H9 (cell line): ENCODE measurements at regions not wholly inside any gene's neighbourhood (a gene's known extent, or its start where the extent isn't known, plus 50 kb on each side); places are given as distances from the start of the nearest gene placed in this dataset.

Experiments
- DNase-seq: peaks from one replicate; pipeline ENCODE4 v3.0.0-alpha.2; 2017
- H2AFZ ChIP-seq: one replicate; pipeline ENCODE4 v1.6.1; 2013; ENCODE audit warnings: mild to moderate bottlenecking, low read length, control low read depth, moderate library complexity
- H2AK5ac ChIP-seq: 2 replicates; pipeline ENCODE4 v1.6.1; 2013; ENCODE audit warnings: low read length, control low read depth, mixed read lengths; ENCODE audit not compliant: insufficient read length
- H2BK120ac ChIP-seq: one replicate; pipeline ENCODE4 v1.6.1; 2013; ENCODE audit warnings: low read depth, mild to moderate bottlenecking, low read length, control low read depth, inconsistent platforms; ENCODE audit not compliant: poor library complexity, severe bottlenecking
- H2BK12ac ChIP-seq: 2 replicates; pipeline ENCODE4 v1.6.1; 2013; ENCODE audit warnings: low read length, control low read depth, mixed read lengths, low read depth; ENCODE audit not compliant: insufficient read length
- H2BK15ac ChIP-seq: 2 replicates; pipeline ENCODE4 v1.6.1; 2013; ENCODE audit warnings: low read depth, low read length, control low read depth
- H2BK20ac ChIP-seq: one replicate; pipeline ENCODE4 v1.6.1; 2013; ENCODE audit warnings: low read depth, mild to moderate bottlenecking, low read length, control low read depth, inconsistent platforms; ENCODE audit not compliant: poor library complexity, severe bottlenecking
- H2BK5ac ChIP-seq: 2 replicates; pipeline ENCODE4 v1.6.1; 2013; ENCODE audit warnings: low read length, control low read depth, mixed read lengths; ENCODE audit not compliant: insufficient read length
- H3K14ac ChIP-seq: 2 replicates; pipeline ENCODE4 v1.6.1; 2013; ENCODE audit warnings: low read length, control low read depth; ENCODE audit not compliant: insufficient read depth
- H3K18ac ChIP-seq: 2 replicates; pipeline ENCODE4 v1.6.1; 2013; ENCODE audit warnings: low read depth, mild to moderate bottlenecking, mixed read lengths, low read length, control low read depth; ENCODE audit not compliant: insufficient read length
- H3K23ac ChIP-seq: 2 replicates; pipeline ENCODE4 v1.6.1; 2013; ENCODE audit warnings: low read length, control low read depth, mixed read lengths, low read depth; ENCODE audit not compliant: insufficient read length
- H3K23me2 ChIP-seq: 2 replicates; pipeline ENCODE4 v1.6.1; 2013; ENCODE audit warnings: low read depth, mild to moderate bottlenecking, mixed read lengths, low read length, control low read depth; ENCODE audit not compliant: insufficient read length, poor library complexity, severe bottlenecking
- H3K27ac ChIP-seq: 2 replicates; pipeline ENCODE4 v1.5.1; 2013; ENCODE audit warnings: low read length, control low read depth, mixed read lengths, low read depth; ENCODE audit not compliant: insufficient read length
- H3K27me3 ChIP-seq: 2 replicates; pipeline ENCODE4 v1.6.1; 2013; ENCODE audit warnings: low read length, control low read depth, inconsistent platforms; ENCODE audit not compliant: insufficient read depth
- H3K4ac ChIP-seq: 2 replicates; pipeline ENCODE4 v1.6.1; 2013; ENCODE audit warnings: low read depth, mild to moderate bottlenecking, control low read depth, inconsistent platforms, low read length, moderate library complexity
- H3K4me1 ChIP-seq: 2 replicates; pipeline ENCODE4 v1.6.1; 2013; ENCODE audit warnings: low read length, control low read depth, inconsistent platforms; ENCODE audit not compliant: insufficient read depth
- H3K4me2 ChIP-seq: 2 replicates; pipeline ENCODE4 v1.6.1; 2013; ENCODE audit warnings: low read length, control low read depth, mixed read lengths; ENCODE audit not compliant: insufficient read length, insufficient read depth
- H3K56ac ChIP-seq: 2 replicates; pipeline ENCODE4 v1.6.1; 2013; ENCODE audit warnings: low read depth, mild to moderate bottlenecking, mixed read lengths, low read length, control low read depth; ENCODE audit not compliant: insufficient read length
- H3K79me1 ChIP-seq: 2 replicates; pipeline ENCODE4 v1.6.1; 2013; ENCODE audit warnings: low read depth, mild to moderate bottlenecking, moderate library complexity, low read length, control low read depth, inconsistent platforms; ENCODE audit not compliant: insufficient read depth, poor library complexity, severe bottlenecking
- H3K79me2 ChIP-seq: 2 replicates; pipeline ENCODE4 v1.6.1; 2013; ENCODE audit warnings: low read length, control low read depth, inconsistent platforms; ENCODE audit not compliant: insufficient read depth
- H3K9ac ChIP-seq: 2 replicates; pipeline ENCODE4 v1.6.1; 2013; ENCODE audit warnings: low read length, control low read depth, mixed read lengths; ENCODE audit not compliant: insufficient read length; ENCODE audit errors: extremely low read depth
- H3K9me3 ChIP-seq: one replicate; pipeline ENCODE4 v1.6.1; 2013; ENCODE audit warnings: low read depth, low read length, inconsistent platforms; ENCODE audit not compliant: control insufficient read depth
- H3T11ph ChIP-seq: one replicate; pipeline ENCODE4 v1.6.1; 2013; ENCODE audit warnings: mild to moderate bottlenecking, low read length, control low read depth, inconsistent platforms
- H4K20me1 ChIP-seq: one replicate; pipeline ENCODE4 v1.6.1; 2013; ENCODE audit not compliant: control insufficient read depth, insufficient read length, insufficient read depth
- H4K5ac ChIP-seq: 2 replicates; pipeline ENCODE4 v1.6.1; 2013; ENCODE audit warnings: low read depth, mild to moderate bottlenecking, mixed read lengths, low read length, control low read depth; ENCODE audit not compliant: insufficient read length
- H4K8ac ChIP-seq: replicated peaks from 2 replicates; pipeline ENCODE4 v1.6.1; 2013; ENCODE audit warnings: low read length, control low read depth, mixed read lengths, low read depth; ENCODE audit not compliant: insufficient read length
- H4K91ac ChIP-seq: 2 replicates; pipeline ENCODE4 v1.6.1; 2013; ENCODE audit warnings: low read depth, mild to moderate bottlenecking, moderate library complexity, mixed read lengths, low read length, control low read depth; ENCODE audit not compliant: insufficient read length
- H3K27ac Mint-ChIP-seq, 3 experiments: 2 replicates in 2 of 3; 3 replicates in 1 of 3; pipeline ENCODE4 v1.8.0; 2020 to 2021; ENCODE audit warnings: mixed read lengths in 3 of 3, mild to moderate bottlenecking in 1 of 3, moderate library complexity in 1 of 3
- H3K27me3 Mint-ChIP-seq: 2 replicates; pipeline ENCODE4 v1.8.0; 2021; ENCODE audit warnings: low read depth, mild to moderate bottlenecking, moderate library complexity, mixed read lengths
- H3K36me3 Mint-ChIP-seq, 3 experiments: 2 replicates in 2 of 3; 3 replicates in 1 of 3; pipeline ENCODE4 v1.8.0; 2020 to 2021; ENCODE audit warnings: low read depth in 3 of 3, mixed read lengths in 3 of 3; ENCODE audit not compliant: insufficient read depth in 1 of 3
- H3K4me1 Mint-ChIP-seq, 2 experiments: 2 replicates each; pipeline ENCODE4 v1.8.0; 2020; ENCODE audit warnings: mixed read lengths in 2 of 2
- H3K4me3 Mint-ChIP-seq, 2 experiments: 2 replicates in 1 of 2; 3 replicates in 1 of 2; pipeline ENCODE4 v1.8.0; 2020 to 2021; ENCODE audit warnings: mild to moderate bottlenecking in 2 of 2, mixed read lengths in 2 of 2, moderate library complexity in 1 of 2
- H3K9me3 Mint-ChIP-seq, 2 experiments: 2 replicates in 1 of 2; 3 replicates in 1 of 2; pipeline ENCODE4 v1.8.0; 2020; ENCODE audit warnings: mild to moderate bottlenecking in 2 of 2, mixed read lengths in 2 of 2, moderate library complexity in 1 of 2
- CTCF ChIP-seq: fragments of 200-600 bp; sonication (generic); conservative IDR thresholded peaks from 3 replicates; pipeline ENCODE4 v1.8.0; 2021; ENCODE audit warnings: antibody characterized with exemption, mild to moderate bottlenecking

DNA sequence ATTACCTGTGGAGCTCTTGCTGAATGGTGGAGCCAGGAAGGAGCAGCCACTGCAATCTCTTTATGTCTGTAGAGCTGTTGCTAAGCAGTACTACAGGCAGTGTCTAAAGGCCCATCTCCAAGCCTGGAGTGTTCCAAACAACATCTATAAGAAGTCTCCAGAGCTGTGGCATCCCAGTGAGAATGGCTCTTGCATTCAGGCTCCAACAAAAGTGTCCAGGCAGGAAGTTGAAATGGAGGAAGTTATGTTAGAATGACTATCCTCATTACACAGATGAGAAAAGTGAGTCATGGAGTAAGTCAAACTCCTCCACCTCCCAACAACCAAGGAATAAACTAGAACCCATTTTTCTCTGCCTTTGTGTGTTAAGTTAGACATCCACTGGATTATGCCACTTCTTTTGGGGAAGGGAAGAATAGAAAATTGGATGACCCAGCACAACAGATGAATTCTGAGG is 288.5 kb upstream of the STXBP5 start:
- Histone ChIP-seq H2AFZ (no peak overlapping the region), H3K9ac (no peak overlapping the region), H3K27me3 (no peaks in the 10 kb centered on the region), H3K18ac (no peak overlapping the region), H3K27ac (no peak overlapping the region), H4K8ac (no peak overlapping the region), H2BK12ac (no peak overlapping the region), H3K4me1 (peaks cover 8% of the 10 kb centered on the region), H3K23me2 (no peaks in the 10 kb centered on the region), H3K4me2 (no peak overlapping the region), H2BK5ac (no peak overlapping the region), H4K20me1 (no peaks in the 10 kb centered on the region), H3K4ac (no peak overlapping the region), H4K5ac (no peak overlapping the region), H3K23ac (no peak overlapping the region), H3T11ph (no peak overlapping the region), H2BK20ac (no peak overlapping the region), H3K9me3 (no peaks in the 10 kb centered on the region), H2BK120ac (no peak overlapping the region), H2AK5ac (no peak overlapping the region), H3K14ac (no peak overlapping the region), H3K56ac (no peak overlapping the region), H3K79me2 (no peaks in the 10 kb centered on the region), H2BK15ac (no peak overlapping the region), H4K91ac (no peak overlapping the region), H3K79me1 (no peaks in the 10 kb centered on the region)
- H3K4me3 Mint-ChIP-seq = no peak overlapping the region
- peaks cover 13 to 24% of the 10 kb centered on the region in 2 experiments for H3K4me1 Mint-ChIP-seq
- no peak for TF ChIP-seq CTCF
- no peak for DNase-seq
- H3K27me3 Mint-ChIP-seq = no peaks in the 10 kb centered on the region
- H3K27ac Mint-ChIP-seq = no peak overlapping the region
- no peaks in the 10 kb centered on the region for H3K9me3 Mint-ChIP-seq
- no peaks in the 10 kb centered on the region for H3K36me3 Mint-ChIP-seq
